H1 (cell line): ENCODE measurements at regions not wholly inside any gene's neighbourhood (a gene's known extent, or its start where the extent isn't known, plus 50 kb on each side); places are given as distances from the start of the nearest gene placed in this dataset.

Experiments used
- CTCF ChIA-PET: fragments of 300-600 bp; sonication (Branson Sonifier 250); formaldehyde crosslinking; loops from one replicate; lab custom pipeline; 2021; ENCODE audit not compliant: partially characterized antibody; lab: Charles Lee
- POLR2A ChIA-PET: fragments of 300-600 bp; sonication (Branson Sonifier 250); formaldehyde crosslinking; loops from one replicate; lab custom pipeline; 2021; ENCODE audit warnings: inconsistent platforms; ENCODE audit not compliant: partially characterized antibody; lab: Charles Lee
- DNase-seq, 2 experiments: peaks; one replicate each; pipeline versions ENCODE4 v3.0.0 to v3.0.0-alpha.2; 2010 to 2022; ENCODE audit warnings: low spot score in 2 of 2, low read depth in 1 of 2, mixed read lengths in 1 of 2
- FAIRE-seq: peaks from 2 replicates; lab custom pipeline; 2011; peaks lifted over from hg19 to GRCh38; lab: Jason Lieb, UNC
- H2AFZ ChIP-seq: 2 replicates; pipeline ENCODE4 v1.8.1; 2012; ENCODE audit warnings: low read length, inconsistent platforms
- H2AK5ac ChIP-seq: 2 replicates; pipeline ENCODE4 v1.6.1; 2013; ENCODE audit warnings: low read depth, low read length
- H2BK120ac ChIP-seq: replicated peaks from 2 replicates; pipeline ENCODE3; 2013; ENCODE audit warnings: low read depth, low read length, inconsistent platforms
- H2BK12ac ChIP-seq: 2 replicates; pipeline ENCODE4 v1.6.1; 2013; ENCODE audit warnings: low read depth, low read length
- H2BK15ac ChIP-seq: 2 replicates; pipeline ENCODE4 v1.6.1; 2013; ENCODE audit warnings: low read length
- H2BK20ac ChIP-seq: 2 replicates; pipeline ENCODE4 v1.6.1; 2013; ENCODE audit warnings: low read length
- H2BK5ac ChIP-seq: 2 replicates; pipeline ENCODE4 v1.6.1; 2013; ENCODE audit warnings: low read depth, low read length
- H3K14ac ChIP-seq: 2 replicates; pipeline ENCODE4 v1.6.1; 2013; ENCODE audit warnings: inconsistent platforms; ENCODE audit not compliant: insufficient read length
- H3K18ac ChIP-seq: 2 replicates; pipeline ENCODE4 v1.6.1; 2013; ENCODE audit warnings: low read length; ENCODE audit errors: extremely low read depth
- H3K23ac ChIP-seq: 2 replicates; pipeline ENCODE4 v1.6.1; 2013; ENCODE audit warnings: inconsistent platforms; ENCODE audit not compliant: insufficient read length
- H3K23me2 ChIP-seq: 2 replicates; pipeline ENCODE4 v1.6.1; 2013; ENCODE audit warnings: low read depth, low read length
- H3K27ac ChIP-seq: 2 replicates; pipeline ENCODE4 v1.6.1; 2011; ENCODE audit warnings: low read depth, low read length, inconsistent platforms
- H3K27me3 ChIP-seq, 4 experiments: replicated peaks in 1 of 4; 1 replicate in 1 of 4; 2 replicates in 3 of 4; pipeline versions ENCODE4 v1.6.1 to v1.8.1; 2011 to 2013; ENCODE audit warnings: low read length in 3 of 4, mild to moderate bottlenecking in 3 of 4, inconsistent platforms in 2 of 4, mixed read lengths in 2 of 4, moderate library complexity in 1 of 4; ENCODE audit not compliant: control insufficient read depth in 3 of 4, insufficient read depth in 3 of 4; ENCODE audit errors: extremely low read depth in 1 of 4
- H3K36me3 ChIP-seq, 4 experiments: 2 replicates each; pipeline versions ENCODE4 v1.6.1 to v1.8.1; 2011 to 2013; ENCODE audit warnings: mild to moderate bottlenecking in 4 of 4, low read length in 3 of 4, moderate library complexity in 2 of 4, control low read depth in 1 of 4, inconsistent platforms in 1 of 4; ENCODE audit not compliant: insufficient read depth in 4 of 4, control insufficient read depth in 2 of 4
- H3K4ac ChIP-seq: replicated peaks from 2 replicates; pipeline ENCODE3; 2013; ENCODE audit warnings: low read length, low read depth, mixed read lengths, inconsistent platforms; ENCODE audit not compliant: insufficient read length
- H3K4me1 ChIP-seq, 4 experiments: replicated peaks in 1 of 4; 1 replicate in 1 of 4; 2 replicates in 3 of 4; pipeline versions ENCODE4 v1.6.1 to v1.8.1; 2011 to 2013; ENCODE audit warnings: low read length in 3 of 4, inconsistent platforms in 2 of 4, mixed read lengths in 1 of 4; ENCODE audit not compliant: insufficient read depth in 4 of 4, control insufficient read depth in 3 of 4
- H3K4me2 ChIP-seq, 2 experiments: 2 replicates each; pipeline versions ENCODE4 v1.6.1 to v1.8.1; 2011 to 2013; ENCODE audit warnings: low read depth in 2 of 2, low read length in 2 of 2, control low read depth in 1 of 2, inconsistent platforms in 1 of 2, mild to moderate bottlenecking in 1 of 2; ENCODE audit not compliant: insufficient read depth in 1 of 2
- H3K4me3 ChIP-seq, 4 experiments: fragments of 200-600, 300-600 bp in 1 of 4; sonication (generic), shearing (Covaris generic), sonication (Bioruptor Twin) in 1 of 4; 2 replicates each; pipeline versions ENCODE4 v1.5.1 to v1.8.1; 2011 to 2016; ENCODE audit warnings: low read length in 4 of 4, low read depth in 3 of 4, control low read depth in 2 of 4, inconsistent platforms in 2 of 4, mild to moderate bottlenecking in 2 of 4, mixed read lengths in 1 of 4, moderate library complexity in 1 of 4; ENCODE audit not compliant: insufficient read depth in 2 of 4; ENCODE audit errors: extremely low read depth in 1 of 4
- H3K56ac ChIP-seq: replicated peaks from 2 replicates; pipeline ENCODE3; 2013; ENCODE audit warnings: low read depth, mild to moderate bottlenecking, mixed read lengths, low read length, inconsistent platforms; ENCODE audit not compliant: insufficient read length
- H3K79me1 ChIP-seq: 2 replicates; pipeline ENCODE4 v1.6.1; 2013; ENCODE audit warnings: low read depth, low read length, control low read depth
- H3K79me2 ChIP-seq, 2 experiments: 2 replicates each; pipeline versions ENCODE4 v1.6.1 to v1.8.1; 2012 to 2013; ENCODE audit warnings: low read length in 2 of 2, mild to moderate bottlenecking in 2 of 2, inconsistent platforms in 1 of 2; ENCODE audit not compliant: insufficient read depth in 2 of 2, control insufficient read depth in 1 of 2
- H3K9ac ChIP-seq, 4 experiments: replicated peaks in 1 of 4; 1 replicate in 1 of 4; 2 replicates in 3 of 4; pipeline versions ENCODE4 v1.6.1 to v1.8.1; 2011 to 2013; ENCODE audit warnings: low read depth in 3 of 4, low read length in 3 of 4, control low read depth in 2 of 4, mild to moderate bottlenecking in 2 of 4, moderate library complexity in 2 of 4, inconsistent platforms in 1 of 4; ENCODE audit errors: extremely low read depth in 1 of 4
- H3K9me3 ChIP-seq, 2 experiments: 2 replicates each; pipeline versions ENCODE4 v1.6.1 to v1.8.1; 2012 to 2013; ENCODE audit warnings: mild to moderate bottlenecking in 2 of 2, moderate library complexity in 2 of 2, control low read depth in 1 of 2, inconsistent platforms in 1 of 2, low read depth in 1 of 2, low read length in 1 of 2, mixed read lengths in 1 of 2; ENCODE audit not compliant: insufficient read depth in 2 of 2
- H4K20me1 ChIP-seq, 2 experiments: replicated peaks in 1 of 2; 2 replicates each; pipeline versions ENCODE3 to v1.8.1; 2011 to 2013; ENCODE audit warnings: inconsistent platforms in 2 of 2, low read length in 2 of 2, mild to moderate bottlenecking in 1 of 2; ENCODE audit not compliant: insufficient read depth in 2 of 2, control insufficient read depth in 1 of 2
- H4K5ac ChIP-seq: 2 replicates; pipeline ENCODE4 v1.6.1; 2013; ENCODE audit warnings: low read length, low read depth, mixed read lengths, inconsistent platforms; ENCODE audit not compliant: insufficient read length
- H4K8ac ChIP-seq: 2 replicates; pipeline ENCODE4 v1.8.0; 2013; ENCODE audit warnings: mild to moderate bottlenecking, moderate library complexity, low read length, inconsistent platforms; ENCODE audit not compliant: insufficient read depth; ENCODE audit errors: extremely low read depth
- H4K91ac ChIP-seq: replicated peaks from 2 replicates; pipeline ENCODE3; 2013; ENCODE audit warnings: low read length, mixed read lengths, inconsistent platforms; ENCODE audit not compliant: insufficient read length
- BACH1 ChIP-seq: IDR thresholded peaks from 2 replicates; pipeline ENCODE4 v1.6.1; 2012; ENCODE audit warnings: low read length, improper control_type of control experiment
- MAFK ChIP-seq: IDR thresholded peaks from 2 replicates; pipeline ENCODE4 v1.6.1; 2012; ENCODE audit warnings: low read depth, mild to moderate bottlenecking, improper control_type of control experiment, low read length
- NRF1 ChIP-seq: IDR thresholded peaks from 2 replicates; pipeline ENCODE4 v1.6.1; 2011; ENCODE audit warnings: mild to moderate bottlenecking, low read depth, low read length, improper control_type of control experiment
- RAD21 ChIP-seq, 2 experiments: IDR thresholded peaks in 1 of 2; conservative IDR thresholded peaks in 1 of 2; 2 replicates each; pipeline ENCODE4 v1.6.1; 2011; ENCODE audit warnings: low read depth in 2 of 2, low read length in 2 of 2, improper control_type of control experiment in 1 of 2, inconsistent platforms in 1 of 2, mild to moderate bottlenecking in 1 of 2, moderate library complexity in 1 of 2
- RNF2 ChIP-seq: fragments of 200-900, 300-1000 bp; sonication (generic); IDR thresholded peaks from 2 replicates; pipeline ENCODE4 v1.7.1; 2016; ENCODE audit warnings: borderline replicate concordance, low read depth, mild to moderate bottlenecking, antibody characterized with exemption, low read length; ENCODE audit not compliant: poor library complexity, severe bottlenecking; ENCODE audit errors: missing control alignments
- SUZ12 ChIP-seq: fragments of 200-600 bp; sonication (generic); IDR thresholded peaks from 2 replicates; pipeline ENCODE4 v1.6.1; 2012; ENCODE audit warnings: mild to moderate bottlenecking, inconsistent platforms, low read length, moderate library complexity, mixed read lengths
- WGBS, 2 experiments: shearing (Covaris generic) in 1 of 2; methylation state at CpG; one replicate each; pipeline versions ENCODE4 v1.1.6 to v1.1.7; 2013 to 2015; ENCODE audit warnings: low lambda C conversion rate in 2 of 2, mixed read lengths in 2 of 2, inconsistent platforms in 1 of 2, low coverage in 1 of 2, missing lambda C conversion rate in 1 of 2; ENCODE audit not compliant: insufficient replicate concordance in 2 of 2, insufficient coverage in 1 of 2, insufficient read length in 1 of 2; ENCODE audit errors: extremely low coverage in 1 of 2, missing lambda C conversion rate in 1 of 2; 5-methylcytosine and 5-hydroxymethylcytosine counted together

GRCh38 chr10:85457191-85457590 lies 909.4 kb downstream of the GRID1 start:
- TF ChIP-seq MAFK (no peak), RNF2 (no peak), SUZ12 (no peak), BACH1 (no peak), RAD21 (IDR thresholded peaks at IDR 0.05 in 1 of 2, conservative IDR thresholded peaks at IDR 0.05 in 1 of 2; ENCODE audit: low read depth in 2 of 2, low read length in 2 of 2) (no peak), NRF1 (no peak)
- no peaks in the 10 kb centered on the region for H3K36me3 ChIP-seq
- H3K14ac ChIP-seq, result no peak overlapping the region
- FAIRE-seq (no peak), DNase-seq (no peak)
- no peak overlapping the region for H2AFZ ChIP-seq
- POLR2A ChIA-PET, result no interaction called here
- H3K18ac ChIP-seq, result no peak overlapping the region
- H3K4ac ChIP-seq, result no peak overlapping the region
- CTCF ChIA-PET, result interaction anchor here (0.7 to 1.2 kb wide), 2 partner anchors 10 to 19 kb away, joined by 3 read pairs; no protein-coding TSS in a partner anchor
- H3K27me3 ChIP-seq, result no peaks in the 10 kb centered on the region
- no peak overlapping the region for H3K56ac ChIP-seq
- no peak overlapping the region for H2BK12ac ChIP-seq
- no peak overlapping the region for H2BK120ac ChIP-seq
- H3K4me1 ChIP-seq, result no peaks in the 10 kb centered on the region
- no peak overlapping the region for H3K9ac ChIP-seq
- H3K9me3 ChIP-seq, result no peaks in the 10 kb centered on the region
- no peak overlapping the region for H2BK20ac ChIP-seq
- no peak overlapping the region for H2AK5ac ChIP-seq
- H4K20me1 ChIP-seq, result no peaks in the 10 kb centered on the region
- no peaks in the 10 kb centered on the region for H3K23me2 ChIP-seq
- H3K4me2 ChIP-seq, result no peak overlapping the region
- no peak overlapping the region for H4K5ac ChIP-seq
- H3K79me1 ChIP-seq, result no peaks in the 10 kb centered on the region
- H3K4me3 ChIP-seq, result no peak overlapping the region
- H3K27ac ChIP-seq, result no peak overlapping the region
- H3K23ac ChIP-seq, result no peak overlapping the region
- no peak overlapping the region for H4K8ac ChIP-seq
- H4K91ac ChIP-seq, result no peak overlapping the region
- WGBS, 2 experiments, result 85% methylated on average over 2 of the region's 2 CpGs; no CpG with 5 or more reads in 1 of the 2 experiments
- H2BK15ac ChIP-seq, result no peak overlapping the region
- H3K79me2 ChIP-seq, result no peaks in the 10 kb centered on the region
- no peak overlapping the region for H2BK5ac ChIP-seq
